Loucy (cell line): ENCODE measurements at regions not wholly inside any gene's neighbourhood (a gene's known extent, or its start where the extent isn't known, plus 50 kb on each side); places are given as distances from the start of the nearest gene placed in this dataset.

Experiments used
- H2AFZ ChIP-seq: fragments of 200-600 bp; sonication (generic); 2 replicates; pipeline ENCODE4 v1.6.0; 2016; ENCODE audit warnings: antibody characterized with exemption, mild to moderate bottlenecking, low read length, moderate library complexity
- H3F3A ChIP-seq: fragments of 200-600 bp; 2 replicates; pipeline ENCODE4 v1.6.0; 2016; ENCODE audit warnings: antibody characterized with exemption, low read depth, mild to moderate bottlenecking
- H3K27me3 ChIP-seq: fragments of 200-600 bp; sonication (generic); 2 replicates; pipeline ENCODE4 v1.6.1; 2014; ENCODE audit warnings: low read length, mild to moderate bottlenecking; ENCODE audit not compliant: insufficient read depth, poor library complexity, severe bottlenecking
- H3K36me3 ChIP-seq: fragments of 200-600 bp; sonication (generic); 2 replicates; pipeline ENCODE4 v1.6.1; 2016; ENCODE audit warnings: low read length; ENCODE audit not compliant: insufficient read depth
- H3K4me1 ChIP-seq: fragments of 200-600 bp; sonication (generic); 2 replicates; pipeline ENCODE4 v1.5.1; 2014; ENCODE audit warnings: low read length, mild to moderate bottlenecking; ENCODE audit not compliant: insufficient read depth, poor library complexity, severe bottlenecking
- H3K4me2 ChIP-seq: fragments of 200-600 bp; sonication (generic); 2 replicates; pipeline ENCODE4 v1.6.0; 2014; ENCODE audit warnings: antibody characterized with exemption, low read length, low read depth, mild to moderate bottlenecking; ENCODE audit not compliant: poor library complexity, severe bottlenecking
- H3K4me3 ChIP-seq: fragments of 200-600 bp; sonication (generic); 2 replicates; pipeline ENCODE4 v1.5.1; 2014; ENCODE audit warnings: low read length, mild to moderate bottlenecking, mixed read lengths; ENCODE audit not compliant: poor library complexity, severe bottlenecking
- H3K79me2 ChIP-seq: fragments of 200-600 bp; sonication (generic); 2 replicates; pipeline ENCODE4 v1.6.1; 2014; ENCODE audit warnings: low read length; ENCODE audit not compliant: insufficient read depth
- H3K9ac ChIP-seq: fragments of 200-600 bp; sonication (generic); 2 replicates; pipeline ENCODE4 v1.6.0; 2014; ENCODE audit warnings: mild to moderate bottlenecking, low read depth, low read length, moderate library complexity; ENCODE audit not compliant: poor library complexity, severe bottlenecking
- H3K9me2 ChIP-seq: fragments of 200-600 bp; sonication (generic); replicated peaks from 2 replicates; pipeline ENCODE4 v1.6.1; 2016; ENCODE audit warnings: low read depth, low read length, mixed read lengths
- H3K9me3 ChIP-seq: fragments of 200-600 bp; sonication (generic); 2 replicates; pipeline ENCODE4 v1.6.1; 2014; ENCODE audit warnings: mild to moderate bottlenecking, antibody characterized with exemption, low read length, low read depth; ENCODE audit not compliant: insufficient read depth
- H4K20me1 ChIP-seq: fragments of 200-600 bp; sonication (generic); 2 replicates; pipeline ENCODE4 v1.6.0; 2014; ENCODE audit warnings: antibody characterized with exemption, low read length, mild to moderate bottlenecking; ENCODE audit not compliant: insufficient read depth, poor library complexity, severe bottlenecking
- CTCF ChIP-seq: fragments of 200-600 bp; sonication (generic); conservative IDR thresholded peaks from 2 replicates; pipeline ENCODE4 v1.5.1; 2014; ENCODE audit warnings: mild to moderate bottlenecking, antibody characterized with exemption, low read length
- EZH2phosphoT487 ChIP-seq: fragments of 200-600 bp; IDR thresholded peaks from 2 replicates; pipeline ENCODE4 v1.6.1; 2018; ENCODE audit warnings: antibody characterized with exemption, mild to moderate bottlenecking, moderate library complexity, borderline replicate concordance

- no peak for TF ChIP-seq CTCF
- TF ChIP-seq EZH2phosphoT487, result no peak
- H3K9ac ChIP-seq, result no peak overlapping the region
- no peaks in the 10 kb centered on the region for H3K9me3 ChIP-seq
- no peaks in the 10 kb centered on the region for H4K20me1 ChIP-seq
- H3K4me3 ChIP-seq, result no peak overlapping the region
- no peaks in the 10 kb centered on the region for H3K27me3 ChIP-seq
- no peaks in the 10 kb centered on the region for H3K79me2 ChIP-seq
- H3K4me1 ChIP-seq, result no peaks in the 10 kb centered on the region
- no peaks in the 10 kb centered on the region for H3K9me2 ChIP-seq
- peak overlapping the region; percentile 24; the same call in 1 of the 2 replicates for H2AFZ ChIP-seq
- no peak overlapping the region for H3K4me2 ChIP-seq
- H3F3A ChIP-seq, result no peaks in the 10 kb centered on the region
- H3K36me3 ChIP-seq, result no peaks in the 10 kb centered on the region
These were observed 102.0 kb upstream of the PRLR start for GRCh38 chr5:35331956-35332950.

DNA sequence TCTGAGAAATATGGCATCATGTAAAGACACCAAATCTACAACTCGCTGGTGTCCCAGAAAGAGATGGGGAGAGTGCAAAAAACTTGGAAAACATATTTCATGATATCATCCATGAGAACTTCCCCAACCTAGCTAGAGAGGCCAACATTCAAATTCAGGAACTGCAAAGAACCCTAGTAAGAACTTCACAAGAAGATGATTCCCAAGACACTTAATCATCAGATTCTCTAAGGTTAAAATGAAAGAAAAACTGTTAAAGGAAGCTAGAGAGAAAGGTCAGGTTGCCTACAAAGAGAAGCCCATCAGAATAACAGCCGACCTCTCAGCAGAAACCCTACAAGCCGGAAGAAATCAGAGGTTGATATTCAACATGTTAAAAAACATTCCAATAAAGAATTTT is 95.5 kb upstream of the PRLR start:
- Histone ChIP-seq H3K9ac (no peak overlapping the region), H3K36me3 (no peaks in the 10 kb centered on the region), H3K4me2 (no peak overlapping the region), H3K4me1 (no peaks in the 10 kb centered on the region), H3K4me3 (no peak overlapping the region), H4K20me1 (no peaks in the 10 kb centered on the region), H3K79me2 (no peaks in the 10 kb centered on the region), H3K27me3 (no peaks in the 10 kb centered on the region), H3K9me2 (no peaks in the 10 kb centered on the region), H2AFZ (no peak overlapping the region), H3K9me3 (no peaks in the 10 kb centered on the region), H3F3A (no peaks in the 10 kb centered on the region)
- no peak for TF ChIP-seq CTCF
- TF ChIP-seq EZH2phosphoT487, result no peak

DNA sequence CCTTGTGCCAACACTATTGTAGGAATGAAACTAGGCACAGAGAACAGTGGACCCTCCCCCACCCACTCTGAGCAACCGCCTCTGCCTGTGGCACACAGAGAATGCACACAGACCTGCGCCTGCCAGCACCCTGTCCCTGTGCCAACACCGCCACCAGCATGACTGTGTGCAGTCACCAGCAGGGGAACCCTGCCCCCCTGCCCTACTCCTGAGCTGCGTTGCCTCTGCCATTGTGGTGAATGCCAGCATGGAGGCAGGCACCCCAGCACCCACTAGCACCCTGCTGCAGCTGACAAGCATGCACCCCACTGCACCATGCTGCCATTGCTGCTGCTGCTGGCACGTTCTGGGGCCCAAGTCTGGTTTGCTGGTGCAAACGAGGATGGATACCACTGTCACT is 94.4 kb upstream of the PRLR start:
- TF ChIP-seq CTCF (no peak), EZH2phosphoT487 (no peak)
- Histone ChIP-seq H3K4me2 (no peak overlapping the region), H3K4me3 (no peak overlapping the region), H3K36me3 (no peaks in the 10 kb centered on the region), H3K9me2 (no peaks in the 10 kb centered on the region), H3K4me1 (peaks cover 3% of the 10 kb centered on the region), H3K9me3 (no peaks in the 10 kb centered on the region), H4K20me1 (no peaks in the 10 kb centered on the region), H3K79me2 (no peaks in the 10 kb centered on the region), H3K27me3 (no peaks in the 10 kb centered on the region), H3F3A (no peaks in the 10 kb centered on the region), H2AFZ (no peak overlapping the region), H3K9ac (no peak overlapping the region)
